ENCODE measurements at regions not wholly inside any gene's neighbourhood (a gene's known extent, or its start where the extent isn't known, plus 50 kb on each side); places are given as distances from the start of the nearest gene placed in this dataset.
A peak's percentile ranks its signal among the peaks of the same experiment; 100 is the strongest.

GRCh38 chr4:126038502-126039144, 723.9 kb downstream of the FAT4 start:
- H3K4me3 ChIP-seq (ENCODE audit: low read depth, low read length) = no peak overlapping the region
- no peak for DNase-seq (ENCODE audit: low read depth)

GRCh38 chr4:126046081-126046614, 731.4 kb downstream of the FAT4 start:
- no peak overlapping the region for H3K4me3 ChIP-seq (ENCODE audit: low read depth, low read length)

DNA sequence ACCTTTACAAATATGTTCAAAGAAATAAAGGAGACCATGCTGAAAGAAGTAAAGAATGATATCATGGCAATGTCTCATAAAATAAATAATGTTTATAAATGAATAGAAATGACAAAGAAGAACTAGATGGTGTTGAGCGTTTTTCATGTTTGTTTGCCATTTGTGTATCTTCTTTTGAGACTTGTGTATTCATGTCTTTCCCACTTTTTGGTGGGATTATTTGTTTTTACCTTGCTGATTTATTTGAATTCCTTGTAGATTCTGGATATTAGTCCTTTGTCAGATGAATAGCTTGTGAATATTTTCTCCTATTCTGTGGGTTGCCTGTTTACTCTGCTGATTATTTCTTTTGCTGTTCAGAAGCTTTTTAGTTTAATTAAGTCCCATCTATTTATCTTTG, 732.4 kb downstream of the FAT4 start:
- DNase-seq (ENCODE audit: low read depth) = no peak
- H3K4me3 ChIP-seq (ENCODE audit: low read depth, low read length) = no peak overlapping the region

More at GRCh38 chr4:126046081-126046614, 731.4 kb downstream of the FAT4 start:
- DNase-seq (ENCODE audit: low read depth) = no peak

DNA sequence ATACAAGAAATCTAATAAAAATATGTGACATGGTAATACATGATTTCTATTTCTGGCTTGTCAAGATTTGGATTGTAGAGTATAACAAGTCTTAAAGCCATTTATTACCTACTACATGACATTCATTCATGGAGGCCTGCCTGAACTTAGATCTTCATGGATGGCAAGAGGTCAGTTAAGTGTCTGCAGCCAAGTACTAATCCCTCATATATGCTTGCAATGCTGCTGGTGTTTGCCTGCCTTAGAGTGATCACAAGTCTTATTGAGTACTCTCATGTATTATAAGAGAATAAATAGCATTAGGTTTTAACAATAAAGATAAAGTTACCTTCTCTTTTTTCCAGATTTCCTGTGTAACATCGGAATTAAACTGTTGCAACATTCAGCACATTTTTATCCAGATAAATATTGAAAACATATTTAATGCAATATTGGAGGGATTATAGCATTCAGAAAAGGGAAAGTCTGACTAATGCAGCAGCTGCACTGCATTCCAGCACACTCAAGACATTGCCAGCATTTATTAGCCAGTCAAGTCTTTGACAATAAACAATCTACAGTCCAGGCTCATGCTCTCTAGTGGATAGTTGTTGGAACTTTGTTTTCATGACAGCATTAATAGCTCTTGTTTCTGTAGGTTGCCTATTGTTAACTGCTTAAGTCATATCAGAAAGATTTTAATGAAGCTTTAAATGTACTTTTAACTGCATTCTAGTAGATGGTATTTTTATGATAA, 737.1 kb downstream of the FAT4 start:
- no peak overlapping the region for H3K4me3 ChIP-seq (ENCODE audit: low read depth, low read length)
- DNase-seq (ENCODE audit: low read depth) = peak; percentile 67

DNA sequence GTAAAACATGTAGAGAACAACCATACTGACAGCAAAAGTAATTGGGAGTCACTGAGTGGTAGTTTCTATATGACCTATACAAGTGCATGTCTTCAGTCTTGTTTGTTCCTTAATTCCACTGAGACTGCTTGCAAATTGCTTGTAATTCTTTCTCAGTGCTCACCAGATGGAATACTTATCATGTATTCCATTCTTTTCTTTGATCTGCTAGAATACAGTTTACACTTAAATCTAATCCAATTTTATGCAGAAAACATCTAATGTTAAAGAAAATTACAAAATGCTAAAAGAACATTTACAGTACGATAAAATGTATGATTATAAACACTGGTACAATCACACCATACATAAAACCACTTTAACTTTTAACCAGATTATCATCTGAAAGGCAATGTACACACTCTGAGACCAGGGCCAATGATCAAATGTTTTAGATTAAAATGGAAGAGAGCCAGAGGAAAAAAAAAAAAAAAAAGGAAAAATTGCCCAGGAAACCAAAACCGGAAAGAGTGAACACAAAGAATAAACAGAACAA, 741.4 kb downstream of the FAT4 start:
- no peak for DNase-seq (ENCODE audit: low read depth)
- H3K4me3 ChIP-seq (ENCODE audit: low read depth, low read length) = no peak overlapping the region

DNA sequence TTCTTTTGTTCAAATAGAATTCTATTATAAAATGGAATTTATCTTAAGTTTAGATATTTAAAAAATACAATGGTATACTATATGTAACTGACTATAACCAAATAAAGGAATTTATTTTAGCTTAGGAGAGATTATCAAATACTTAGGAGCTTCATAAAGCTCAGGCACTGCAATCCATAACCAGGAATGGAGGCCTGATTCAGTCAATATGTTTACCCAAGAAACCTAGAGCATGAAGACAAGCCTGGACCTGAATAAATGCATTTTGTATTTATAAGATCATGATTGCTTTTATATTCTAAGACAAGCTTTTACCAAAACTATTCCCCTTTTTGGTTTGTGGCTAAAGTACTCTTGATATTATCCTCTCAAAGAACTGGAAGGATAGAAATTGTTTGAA, 742.6 kb downstream of the FAT4 start:
- H3K4me3 ChIP-seq (ENCODE audit: low read depth, low read length) = no peak overlapping the region

DNA sequence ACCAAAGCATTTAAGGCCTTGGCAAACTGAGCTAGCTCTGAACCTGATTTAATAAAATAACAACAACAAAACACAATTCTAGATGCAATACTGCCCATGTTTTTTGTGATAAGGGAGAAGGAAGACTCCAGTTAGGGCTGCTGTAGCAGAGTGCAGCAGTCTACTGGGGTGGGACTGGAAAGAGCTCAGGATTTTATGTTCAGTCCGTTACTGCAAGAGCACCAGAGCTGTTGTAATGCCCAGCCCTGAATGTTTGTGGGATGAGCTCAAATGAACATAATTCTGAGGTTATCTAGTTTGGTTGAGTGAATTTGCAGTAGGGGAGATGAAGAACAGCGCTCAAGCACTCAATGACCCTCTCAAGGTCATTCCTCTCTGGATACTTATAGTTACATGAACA, 743.8 kb downstream of the FAT4 start:
- no peak for DNase-seq (ENCODE audit: low read depth)

More for the DNA sequence above, 742.6 kb downstream of the FAT4 start:
- no peak for DNase-seq (ENCODE audit: low read depth)

GRCh38 chr4:126061655-126062054, 746.9 kb downstream of the FAT4 start:
- DNase-seq (ENCODE audit: low read depth) = no peak
- no peak overlapping the region for H3K4me3 ChIP-seq (ENCODE audit: low read depth, low read length)

More for the DNA sequence above, 743.8 kb downstream of the FAT4 start:
- H3K4me3 ChIP-seq (ENCODE audit: low read depth, low read length) = no peak overlapping the region

DNA sequence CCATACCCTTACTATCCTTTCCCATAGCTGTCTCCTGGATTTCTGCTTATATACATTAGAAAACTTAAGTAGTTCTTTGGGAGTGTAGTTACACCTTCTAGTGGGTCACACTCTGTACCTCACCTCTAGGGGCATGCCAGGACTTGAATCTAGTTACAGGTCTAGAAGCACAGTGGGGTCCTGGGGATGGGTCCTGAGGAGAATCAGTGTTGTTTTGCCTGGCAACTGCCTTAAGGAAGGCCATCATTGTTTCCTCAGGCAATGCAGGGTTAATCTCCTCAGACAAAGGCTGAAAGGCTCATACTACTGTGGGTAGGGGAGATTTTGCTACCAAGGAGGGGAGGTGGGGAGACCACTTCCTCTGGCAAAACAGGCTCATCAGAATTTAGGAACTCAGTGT, 750.3 kb downstream of the FAT4 start:
- H3K4me3 ChIP-seq (ENCODE audit: low read depth, low read length) = no peak overlapping the region
- no peak for DNase-seq (ENCODE audit: low read depth)

DNA sequence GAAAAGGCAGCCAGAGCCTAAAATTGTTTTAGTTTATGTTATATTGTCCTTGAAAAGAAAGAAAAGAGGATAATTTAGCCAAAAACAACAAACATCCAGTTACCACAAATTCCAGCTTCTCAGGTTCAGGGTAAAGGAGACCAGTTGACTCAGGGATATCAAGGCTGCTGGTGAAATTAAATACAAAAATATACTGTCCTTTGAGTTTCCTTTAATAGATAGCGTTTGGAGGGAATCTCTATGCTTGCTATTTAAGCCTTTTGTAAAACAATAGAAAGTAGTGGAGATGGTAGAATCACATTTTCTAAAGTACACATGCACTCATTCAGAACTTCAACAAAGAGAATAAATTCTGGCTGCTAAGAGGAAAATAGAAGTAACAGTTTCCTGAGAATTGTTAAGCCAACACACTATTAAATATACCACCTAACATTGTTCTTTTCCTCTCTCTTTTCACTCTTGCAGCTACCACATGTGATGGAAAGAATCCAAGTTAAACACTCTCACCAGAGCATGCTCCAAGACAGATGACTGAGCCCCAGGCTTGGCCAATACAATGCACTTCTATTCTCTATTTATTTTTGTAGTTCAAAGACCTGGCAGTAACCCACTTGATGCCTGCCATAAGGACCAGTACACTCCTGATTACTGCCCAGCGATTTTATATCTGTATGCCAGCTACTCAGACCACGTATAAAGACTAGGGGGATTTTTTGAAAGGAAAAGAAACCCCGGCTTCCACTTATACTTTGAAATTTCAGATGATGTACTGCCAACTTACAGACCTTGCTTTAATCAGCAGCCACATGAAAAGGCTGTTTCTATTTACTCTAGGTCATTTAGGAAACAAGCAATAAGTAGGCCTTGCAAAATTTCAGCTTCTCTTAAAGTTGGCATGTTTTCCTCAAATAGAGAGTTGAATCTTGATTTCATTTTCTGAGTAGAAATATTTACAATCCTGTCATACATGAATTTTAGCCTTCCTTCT, 756.9 kb downstream of the FAT4 start:
- no peak overlapping the region for H3K4me3 ChIP-seq (ENCODE audit: low read depth, low read length)
- DNase-seq (ENCODE audit: low read depth) = peak; percentile 83

DNA sequence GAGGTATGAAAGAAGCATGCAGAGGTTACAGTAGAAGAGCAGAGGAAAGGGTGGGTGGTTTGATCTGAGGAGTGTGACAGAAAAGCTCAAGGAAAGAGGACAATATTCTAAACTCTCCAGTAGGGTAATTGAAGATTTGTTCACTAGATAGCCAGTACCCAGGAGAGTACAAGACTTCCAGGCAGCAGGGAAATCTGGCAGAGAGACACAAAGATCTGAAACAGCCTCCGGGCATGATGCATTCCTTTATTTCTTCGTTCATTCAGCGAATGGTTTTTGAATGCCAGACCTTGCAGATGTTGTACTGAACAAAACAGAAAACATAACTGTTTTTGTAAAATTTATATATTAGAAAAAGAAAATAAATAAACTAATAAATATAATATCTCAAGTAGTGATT, 766.6 kb downstream of the FAT4 start:
- DNase-seq (ENCODE audit: low read depth) = no peak
- H3K4me3 ChIP-seq (ENCODE audit: low read depth, low read length) = no peak overlapping the region

GRCh38 chr4:126086041-126086440, 771.3 kb downstream of the FAT4 start:
- H3K4me3 ChIP-seq (ENCODE audit: low read depth, low read length) = no peak overlapping the region
- no peak for DNase-seq (ENCODE audit: low read depth)

- DNase-seq (ENCODE audit: low read depth) = no peak
- H3K4me3 ChIP-seq (ENCODE audit: low read depth, low read length) = no peak overlapping the region
These were observed 772.3 kb downstream of the FAT4 start for GRCh38 chr4:126087101-126087500.

DNA sequence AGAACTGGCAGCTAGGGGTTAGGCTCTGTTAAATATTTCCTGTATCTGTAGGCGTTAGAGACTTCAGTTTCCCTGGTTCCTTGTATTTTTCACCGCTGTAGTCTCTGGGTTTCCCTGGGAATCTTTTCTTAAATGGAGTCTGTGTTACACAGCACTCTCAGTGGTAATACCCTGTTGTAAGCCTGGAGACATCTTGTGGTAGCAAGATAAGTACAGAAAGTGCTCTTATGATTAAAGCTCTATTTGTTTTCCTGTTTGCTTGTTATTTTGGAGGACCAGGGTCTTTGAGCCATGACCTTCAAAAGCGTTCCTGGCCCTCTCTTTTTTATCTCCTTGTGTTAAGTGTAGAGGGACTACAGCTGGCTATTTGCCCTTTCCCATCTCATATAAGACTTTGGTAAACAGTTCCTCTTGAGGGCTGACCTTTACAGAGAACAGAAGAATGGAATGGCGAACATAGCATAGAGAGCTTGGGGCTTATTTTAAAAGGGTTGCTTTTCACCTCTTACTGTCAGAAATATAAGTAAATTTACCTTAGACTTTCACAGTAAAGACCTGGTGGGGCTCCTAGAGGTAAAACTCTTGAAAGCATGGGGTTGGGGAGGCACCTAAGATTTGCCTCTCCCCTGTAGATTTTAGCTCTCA, 782.5 kb downstream of the FAT4 start:
- no peak for DNase-seq (ENCODE audit: low read depth)
- H3K4me3 ChIP-seq (ENCODE audit: low read depth, low read length) = no peak overlapping the region

DNA sequence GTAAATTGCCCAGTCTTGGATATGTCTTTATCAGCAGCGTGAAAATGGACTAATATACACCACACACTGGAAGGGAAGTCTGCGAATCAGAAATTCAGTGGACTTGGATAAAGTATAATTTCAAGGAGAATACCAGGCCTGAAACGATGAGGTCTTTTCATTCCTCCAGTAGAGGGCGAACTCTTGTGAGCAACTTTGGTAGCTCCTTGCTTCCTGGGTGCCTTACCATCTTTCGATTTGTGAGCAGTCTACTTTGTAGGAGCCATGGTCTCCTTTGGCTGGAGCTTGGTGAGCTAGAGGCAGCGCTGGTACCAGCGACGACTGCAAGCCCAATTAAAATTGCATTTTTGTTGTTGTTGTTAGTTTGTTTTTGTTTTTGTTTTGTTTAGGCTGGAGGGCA, 791.9 kb downstream of the FAT4 start:
- no peak overlapping the region for H3K4me3 ChIP-seq (ENCODE audit: low read depth, low read length)
- DNase-seq (ENCODE audit: low read depth) = no peak

GRCh38 chr4:126109836-126110235, 795.1 kb downstream of the FAT4 start:
- H3K4me3 ChIP-seq (ENCODE audit: low read depth, low read length) = no peak overlapping the region
- no peak for DNase-seq (ENCODE audit: low read depth)

- H3K4me3 ChIP-seq (ENCODE audit: low read depth, low read length) = no peak overlapping the region
- no peak for DNase-seq (ENCODE audit: low read depth)
These were observed 798.3 kb downstream of the FAT4 start for GRCh38 chr4:126113058-126113457.

GRCh38 chr4:126123611-126124325, 809.0 kb downstream of the FAT4 start:
- no peak overlapping the region for H3K4me3 ChIP-seq (ENCODE audit: low read depth, low read length)
- DNase-seq (ENCODE audit: low read depth) = peak; percentile 5
